GM18873 (cell line): ENCODE measurements at regions not wholly inside any gene's neighbourhood (a gene's known extent, or its start where the extent isn't known, plus 50 kb on each side); places are given as distances from the start of the nearest gene placed in this dataset.
"Not testable (repeated sequence)": the region's sequence is repeated elsewhere in the genome, so short reads cannot be mapped to it uniquely, and the experiment has no call there.

Experiments
- ATAC-seq: cut with Tn5 transposase; IDR thresholded peaks from one replicate; pipeline ENCODE4 v1.9.1; 2021; ENCODE audit warnings: mild to moderate bottlenecking, moderate library complexity, moderate number of reproducible peaks; ENCODE audit not compliant: unreplicated experiment, low FRiP score

- not testable (repeated sequence) for ATAC-seq
Measured at GRCh38 chr2:33906129-33906528, 307.0 kb upstream of the FAM98A start.

- ATAC-seq: no peak
Measured at GRCh38 chr2:33904801-33905200, 305.7 kb upstream of the FAM98A start.

- ATAC-seq: no peak
Measured at GRCh38 chr2:33903701-33904100, 304.6 kb upstream of the FAM98A start.

DNA sequence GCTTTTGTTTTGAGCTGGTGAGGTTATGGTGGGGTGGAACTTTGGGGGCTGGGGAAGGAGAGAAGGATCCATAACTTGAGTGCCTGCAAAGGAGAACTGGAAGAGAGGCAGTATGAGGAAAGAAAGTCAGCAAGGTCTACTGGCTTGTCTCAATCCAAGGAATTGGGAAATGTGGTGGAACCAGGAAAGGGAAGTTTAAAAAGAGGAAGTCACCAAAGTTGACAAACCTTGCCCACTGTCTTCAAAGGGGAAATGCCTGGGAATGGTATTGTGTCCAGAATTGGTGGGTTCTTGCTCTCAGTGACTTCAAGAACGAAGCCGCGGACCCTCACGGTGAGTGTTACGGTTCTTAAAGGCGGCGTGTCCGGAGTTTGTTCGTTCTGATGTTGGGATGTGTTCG is 304.1 kb upstream of the FAM98A start:
- no peak for ATAC-seq

GRCh38 chr2:33900610-33901009 is 301.5 kb upstream of the FAM98A start:
- no peak for ATAC-seq

- no peak for ATAC-seq
Measured at GRCh38 chr2:33897741-33898140, 298.6 kb upstream of the FAM98A start.

DNA sequence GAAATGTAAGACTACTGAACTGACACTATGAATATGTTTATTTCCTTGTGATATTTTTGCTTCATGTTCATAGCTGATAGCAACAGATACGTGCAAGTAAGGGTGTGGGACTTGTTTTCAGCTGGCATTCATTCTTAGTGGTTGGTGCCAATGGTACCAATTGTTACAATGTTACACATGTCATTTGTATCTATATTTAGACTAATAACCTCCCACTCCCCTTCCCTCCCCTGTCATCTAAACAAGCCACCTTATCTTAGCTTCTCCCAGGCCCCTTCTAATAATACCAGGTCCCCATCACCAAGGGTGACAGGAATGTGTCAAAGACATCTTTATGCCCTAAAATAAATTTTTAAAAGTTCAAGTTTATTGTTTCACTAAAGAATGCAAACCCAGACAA is 294.7 kb upstream of the FAM98A start:
- no peak for ATAC-seq

- ATAC-seq: no peak
Measured at GRCh38 chr2:33891616-33892015, 292.5 kb upstream of the FAM98A start.

DNA sequence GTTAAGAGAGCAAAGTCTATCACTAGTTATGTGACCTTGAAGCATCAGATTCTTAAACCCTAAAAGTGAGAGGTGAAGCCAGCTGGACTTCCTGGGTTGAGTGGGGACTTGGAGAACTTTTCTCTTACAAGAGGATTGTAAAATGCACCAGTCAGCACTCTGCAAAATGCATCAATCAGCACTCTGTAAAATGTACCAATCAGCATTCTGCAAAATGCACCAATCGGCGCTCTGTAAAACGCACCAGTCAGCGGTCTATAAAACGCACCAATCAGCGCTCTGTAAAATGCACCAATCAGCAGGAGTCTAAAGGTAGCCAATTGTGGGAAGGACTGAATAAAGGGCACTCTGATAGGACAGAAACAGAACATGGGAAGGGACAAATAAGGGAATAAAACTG is 291.6 kb upstream of the FAM98A start:
- no peak for ATAC-seq

DNA sequence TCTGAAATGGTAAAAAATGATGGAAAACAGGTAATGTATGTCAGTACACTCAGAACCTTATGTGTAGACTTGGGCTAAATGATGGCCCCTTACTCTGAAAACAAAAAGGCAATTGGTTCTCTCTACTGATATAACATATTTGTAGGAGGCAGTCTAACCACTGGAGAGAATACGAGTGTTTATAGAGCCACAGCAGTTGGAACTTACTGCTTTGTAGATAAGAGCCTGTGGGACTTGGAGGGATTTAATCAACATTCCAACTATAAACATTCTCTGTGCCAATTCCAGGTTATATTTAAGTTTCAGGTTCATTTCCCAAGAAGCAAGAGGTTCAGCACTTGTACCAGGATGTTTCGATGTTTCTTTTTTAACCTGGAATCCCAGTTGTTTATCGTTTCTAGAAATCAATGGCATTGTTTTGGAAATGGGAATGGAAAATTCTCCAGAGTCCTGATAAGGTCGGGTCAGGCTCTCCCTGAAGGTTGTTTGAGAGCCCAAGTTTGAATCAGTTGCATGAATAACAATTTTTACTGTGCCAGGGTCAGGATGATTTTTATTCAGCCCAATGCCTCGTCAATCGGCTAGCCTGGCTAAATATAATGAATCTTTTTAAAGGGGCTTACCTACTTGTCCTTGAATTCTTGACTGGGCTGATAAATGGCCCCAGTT is 278.4 kb upstream of the FAM98A start:
- no peak for ATAC-seq

DNA sequence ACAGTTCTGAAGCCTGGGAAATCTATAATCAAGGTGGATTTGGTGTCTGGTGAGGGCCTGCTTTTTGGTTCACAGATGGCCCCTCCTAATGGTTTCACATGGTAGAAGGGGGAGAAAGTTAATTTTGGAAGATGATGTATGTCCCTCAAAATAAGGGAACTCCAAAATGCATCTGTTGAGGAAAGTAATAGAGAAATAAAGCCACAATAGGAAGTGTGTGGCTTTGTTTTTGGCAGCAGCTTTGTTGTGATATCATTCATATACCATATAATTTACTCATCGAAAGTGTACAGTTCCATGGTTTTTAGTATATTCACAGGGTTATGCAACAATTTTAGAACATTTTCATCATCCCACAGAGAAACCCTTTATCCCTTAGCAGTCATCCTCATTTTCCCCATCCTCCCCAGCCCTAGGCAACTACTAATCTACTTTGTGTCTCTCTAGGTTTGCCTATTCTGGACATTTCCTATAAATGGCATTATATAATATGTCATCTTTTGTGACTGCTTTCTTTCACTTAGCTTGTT is 274.0 kb upstream of the FAM98A start:
- ATAC-seq: no peak

DNA sequence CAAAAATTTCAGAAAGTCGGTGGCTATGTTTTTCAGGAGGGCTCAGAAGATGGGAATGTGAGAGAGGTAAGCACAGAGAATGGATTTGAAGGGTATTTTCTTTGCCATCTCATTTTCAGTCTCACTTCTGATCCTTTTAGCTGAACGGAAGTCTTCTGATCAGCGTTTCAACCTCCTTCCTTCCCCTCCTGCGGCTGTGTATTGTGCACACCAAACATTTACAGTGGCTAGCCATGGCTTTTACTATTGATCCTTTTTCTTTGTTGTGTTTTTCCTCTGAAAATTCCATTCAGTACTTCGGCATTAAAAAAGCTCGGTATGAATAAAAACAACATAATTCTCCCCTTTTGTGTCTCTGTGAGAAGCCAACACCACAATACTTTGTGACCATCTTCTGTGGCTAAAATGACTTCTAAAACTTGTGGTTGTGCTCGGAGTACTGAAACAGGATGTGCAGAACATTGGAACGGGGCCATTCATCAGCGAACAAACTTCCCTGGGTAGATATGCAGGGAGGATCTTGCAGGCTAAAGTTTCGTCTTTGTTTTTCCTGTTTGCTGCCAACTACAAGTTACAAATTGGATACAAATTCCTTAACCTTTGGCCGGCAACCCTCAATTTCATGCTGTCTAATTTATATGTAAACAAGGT is 260.8 kb upstream of the FAM98A start:
- no peak for ATAC-seq

DNA sequence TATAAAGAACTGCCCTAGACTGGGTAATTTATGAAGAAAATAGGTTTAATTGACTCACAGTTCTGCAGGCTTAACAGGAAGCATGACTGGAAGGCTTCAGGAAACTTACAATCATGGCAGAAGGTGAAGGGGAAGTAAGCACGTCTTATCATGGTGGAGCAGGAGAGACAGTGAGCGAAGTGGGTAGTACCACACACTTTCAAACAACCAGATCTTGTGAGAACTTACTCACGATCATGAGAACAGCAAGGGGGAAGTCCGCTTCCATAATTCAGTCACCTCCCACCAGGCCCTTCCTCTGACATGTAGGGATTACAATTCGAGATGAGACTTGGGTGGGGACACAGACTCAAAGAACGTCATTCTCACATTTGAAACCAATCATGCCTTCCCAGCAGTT is 260.1 kb upstream of the FAM98A start:
- no peak for ATAC-seq

DNA sequence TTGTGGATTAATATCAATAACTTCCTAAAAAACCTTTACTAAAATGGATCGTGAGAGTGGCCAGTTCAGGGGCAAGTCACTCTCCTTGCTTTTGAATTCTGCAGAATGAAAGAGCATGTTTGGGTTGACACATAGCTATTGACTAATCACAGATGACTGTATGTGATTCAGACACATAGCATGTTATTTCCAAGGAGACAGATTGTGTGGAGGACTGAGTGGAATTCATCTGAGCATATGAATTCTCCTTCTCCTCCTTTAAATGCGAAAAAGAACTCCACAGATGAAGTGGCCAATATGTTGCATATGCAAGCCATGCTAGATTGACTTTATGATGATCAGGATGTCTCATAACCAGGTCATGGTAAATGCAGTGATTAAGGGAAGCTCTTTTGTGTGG is 249.4 kb upstream of the FAM98A start:
- no peak for ATAC-seq

DNA sequence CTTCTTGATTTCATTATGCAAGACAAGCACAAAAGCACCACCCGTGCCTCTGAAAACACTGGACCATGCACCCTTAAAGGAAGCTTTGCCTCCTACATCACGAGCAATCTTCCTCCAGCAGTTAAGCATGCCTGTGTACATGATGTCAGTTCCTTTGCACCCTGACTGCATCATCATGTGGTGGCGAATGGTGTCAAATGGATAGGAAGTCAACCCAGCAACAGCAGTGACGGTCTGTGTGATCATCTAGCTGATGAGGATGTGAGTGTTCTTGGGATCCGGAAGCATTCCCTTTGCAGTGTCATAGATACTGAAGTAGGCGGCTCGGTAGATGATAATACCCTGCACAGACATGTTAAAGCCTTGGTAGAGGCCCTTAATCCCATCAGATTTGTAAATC is 240.7 kb upstream of the FAM98A start:
- no peak for ATAC-seq

DNA sequence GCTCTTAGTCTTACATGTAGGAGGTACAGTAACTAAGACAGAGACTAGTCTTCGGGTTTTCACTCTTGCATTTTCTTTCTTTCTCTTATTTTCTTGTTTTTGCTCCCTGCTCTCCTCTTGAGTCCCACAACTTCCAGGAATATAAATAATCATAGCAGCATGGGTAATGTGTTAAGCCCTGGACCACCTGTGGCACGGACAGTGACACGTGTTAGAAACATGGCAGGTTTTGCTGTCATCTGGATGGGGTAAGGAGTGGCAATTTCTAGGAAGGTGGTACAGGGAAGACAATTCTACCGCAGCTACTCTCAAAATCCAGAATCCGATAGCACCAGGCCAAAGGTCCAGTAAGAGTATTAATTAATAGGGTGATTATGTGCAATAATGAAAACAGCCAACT is 237.5 kb upstream of the FAM98A start:
- ATAC-seq: no peak

DNA sequence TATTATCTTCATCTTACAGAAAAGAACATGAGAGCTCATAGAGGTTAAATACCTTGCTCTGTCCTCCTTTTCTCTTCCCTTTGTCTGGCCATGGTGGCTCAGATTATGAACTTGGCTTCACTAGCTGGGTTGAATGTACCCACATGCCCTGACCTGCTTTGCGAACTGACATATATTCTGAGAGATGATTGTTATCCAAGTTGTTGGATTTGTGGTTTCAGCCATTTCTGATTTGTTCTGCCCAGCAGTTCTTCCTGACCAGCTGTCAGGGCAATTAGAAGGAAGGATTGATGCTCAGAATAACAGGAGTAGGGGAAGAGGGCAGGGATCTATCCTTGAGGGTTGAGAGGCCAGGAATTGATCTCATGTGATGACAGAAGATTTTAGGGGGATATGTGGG is 236.8 kb upstream of the FAM98A start:
- no peak for ATAC-seq

- ATAC-seq: no peak
Measured at GRCh38 chr2:33822964-33823363, 223.9 kb upstream of the FAM98A start.

DNA sequence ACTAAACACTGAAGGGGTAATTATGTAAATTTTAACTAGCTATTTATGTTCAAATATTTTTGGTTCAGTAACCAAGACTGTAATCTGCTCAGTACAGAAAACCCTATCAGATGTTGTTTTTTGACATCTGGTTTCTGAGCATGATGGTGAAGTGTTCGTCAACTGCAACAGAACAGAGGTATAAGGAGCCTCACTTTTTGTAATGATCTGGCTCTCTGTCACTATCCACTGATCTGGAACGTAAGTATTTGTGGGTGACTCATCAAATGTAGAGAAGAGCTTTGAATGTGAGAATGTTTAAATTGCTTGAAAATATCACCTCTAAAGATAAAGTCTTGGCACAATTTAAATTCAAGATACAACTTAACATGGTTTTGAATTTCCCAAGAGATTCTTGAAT is 213.6 kb upstream of the FAM98A start:
- no peak for ATAC-seq

- no peak for ATAC-seq
Measured at GRCh38 chr2:33810046-33810835, 211.1 kb upstream of the FAM98A start.

- ATAC-seq: no peak
Measured at GRCh38 chr2:33806041-33806440, 206.9 kb upstream of the FAM98A start.
